Skeletal muscle satellite cell (primary cell): ENCODE measurements at regions not wholly inside any gene's neighbourhood (a gene's known extent, or its start where the extent isn't known, plus 50 kb on each side); places are given as distances from the start of the nearest gene placed in this dataset.
A peak's percentile ranks its signal among the peaks of the same experiment; 100 is the strongest.

Source experiments
- H3K27me3 ChIP-seq: 2 replicates; pipeline ENCODE4 v1.7.0; 2013; ENCODE audit warnings: low read length; ENCODE audit not compliant: control insufficient read depth, insufficient read depth
- H3K36me3 ChIP-seq: 2 replicates; pipeline ENCODE4 v1.7.0; 2013; ENCODE audit warnings: mild to moderate bottlenecking, control low read depth, low read length; ENCODE audit not compliant: insufficient read depth
- H3K4me1 ChIP-seq: 2 replicates; pipeline ENCODE4 v1.7.0; 2013; ENCODE audit warnings: low read length; ENCODE audit not compliant: control insufficient read depth, insufficient read depth
- H3K4me2 ChIP-seq: 2 replicates; pipeline ENCODE4 v1.7.0; 2013; ENCODE audit warnings: mild to moderate bottlenecking, low read length
- H3K4me3 ChIP-seq: 2 replicates; pipeline ENCODE4 v1.7.0; 2013; ENCODE audit warnings: low read length
- H3K9ac ChIP-seq: 2 replicates; pipeline ENCODE4 v1.7.0; 2013; ENCODE audit warnings: mild to moderate bottlenecking, low read depth, low read length, moderate library complexity
- H3K9me3 ChIP-seq: replicated peaks from 2 replicates; pipeline ENCODE4 v1.7.0; 2013; ENCODE audit warnings: mild to moderate bottlenecking, control low read depth, low read length

GRCh38 chr5:77851176-77852067, 75.3 kb upstream of the TBCA start:
- no peaks in the 10 kb centered on the region for H3K9me3 ChIP-seq
- peak overlapping the region; percentile 84 for H3K4me2 ChIP-seq
- no peaks in the 10 kb centered on the region for H3K36me3 ChIP-seq
- H3K4me1 ChIP-seq: peaks cover 11% of the 10 kb centered on the region
- peaks cover 10% of the 10 kb centered on the region for H3K27me3 ChIP-seq
- H3K4me3 ChIP-seq: peak overlapping the region; percentile 75
- H3K9ac ChIP-seq: peak overlapping the region; percentile 75

- Histone ChIP-seq H3K9ac (no peak overlapping the region), H3K4me1 (peaks cover 11% of the 10 kb centered on the region), H3K9me3 (no peaks in the 10 kb centered on the region), H3K36me3 (no peaks in the 10 kb centered on the region), H3K4me2 (peak overlapping the region; percentile 84), H3K4me3 (peak overlapping the region; percentile 75), H3K27me3 (peaks cover 10% of the 10 kb centered on the region)
Measured at GRCh38 chr5:77850536-77851175, 74.5 kb upstream of the TBCA start.

GRCh38 chr5:77849308-77849900, 73.3 kb upstream of the TBCA start:
- no peaks in the 10 kb centered on the region for H3K36me3 ChIP-seq
- peaks cover 11% of the 10 kb centered on the region for H3K4me1 ChIP-seq
- H3K9ac ChIP-seq: no peak overlapping the region
- peaks cover 7% of the 10 kb centered on the region for H3K27me3 ChIP-seq
- H3K4me3 ChIP-seq: no peak overlapping the region
- H3K4me2 ChIP-seq: no peak overlapping the region
- no peaks in the 10 kb centered on the region for H3K9me3 ChIP-seq

- Histone ChIP-seq H3K36me3 (no peaks in the 10 kb centered on the region), H3K4me3 (no peak overlapping the region), H3K9me3 (no peaks in the 10 kb centered on the region), H3K4me2 (no peak overlapping the region), H3K9ac (no peak overlapping the region), H3K27me3 (peaks cover 12% of the 10 kb centered on the region), H3K4me1 (peaks cover 11% of the 10 kb centered on the region)
Measured at GRCh38 chr5:77847814-77848290, 71.7 kb upstream of the TBCA start.

- Histone ChIP-seq H3K36me3 (no peaks in the 10 kb centered on the region), H3K9me3 (no peaks in the 10 kb centered on the region), H3K27me3 (peaks cover 17% of the 10 kb centered on the region), H3K4me2 (no peak overlapping the region), H3K4me1 (peaks cover 7% of the 10 kb centered on the region), H3K4me3 (no peak overlapping the region), H3K9ac (no peak overlapping the region)
Measured at GRCh38 chr5:77847129-77847460, 71.0 kb upstream of the TBCA start.

GRCh38 chr5:77846422-77847128, 70.4 kb upstream of the TBCA start:
- Histone ChIP-seq H3K36me3 (no peaks in the 10 kb centered on the region), H3K27me3 (peaks cover 19% of the 10 kb centered on the region), H3K4me1 (peaks cover 6% of the 10 kb centered on the region), H3K4me3 (no peak overlapping the region), H3K9ac (no peak overlapping the region), H3K9me3 (no peaks in the 10 kb centered on the region), H3K4me2 (no peak overlapping the region)

- no peak overlapping the region for H3K4me3 ChIP-seq
- H3K9ac ChIP-seq: no peak overlapping the region
- H3K9me3 ChIP-seq: no peaks in the 10 kb centered on the region
- no peaks in the 10 kb centered on the region for H3K36me3 ChIP-seq
- H3K27me3 ChIP-seq: peaks cover 19% of the 10 kb centered on the region
- no peak overlapping the region for H3K4me2 ChIP-seq
- H3K4me1 ChIP-seq: no peaks in the 10 kb centered on the region
Measured at GRCh38 chr5:77845324-77845646, 69.1 kb upstream of the TBCA start.

- peaks cover 19% of the 10 kb centered on the region for H3K27me3 ChIP-seq
Measured at GRCh38 chr5:77844623-77845323, 68.6 kb upstream of the TBCA start.

GRCh38 chr5:77844373-77844622, 68.2 kb upstream of the TBCA start:
- Histone ChIP-seq H3K9ac (peak overlapping the region; percentile 18), H3K9me3 (no peaks in the 10 kb centered on the region), H3K4me2 (peak overlapping the region; percentile 84), H3K4me1 (no peaks in the 10 kb centered on the region), H3K4me3 (peak overlapping the region; percentile 59), H3K36me3 (no peaks in the 10 kb centered on the region), H3K27me3 (peaks cover 19% of the 10 kb centered on the region)

More at GRCh38 chr5:77844623-77845323, 68.6 kb upstream of the TBCA start:
- H3K4me2 ChIP-seq: peak overlapping the region; percentile 84
- no peaks in the 10 kb centered on the region for H3K9me3 ChIP-seq
- H3K9ac ChIP-seq: peak overlapping the region; percentile 18
- H3K4me1 ChIP-seq: no peaks in the 10 kb centered on the region
- H3K36me3 ChIP-seq: no peaks in the 10 kb centered on the region
- H3K4me3 ChIP-seq: peak overlapping the region; percentile 59

GRCh38 chr5:77843570-77844372, 67.6 kb upstream of the TBCA start:
- no peak overlapping the region for H3K9ac ChIP-seq
- H3K27me3 ChIP-seq: peaks cover 22% of the 10 kb centered on the region
- H3K9me3 ChIP-seq: no peaks in the 10 kb centered on the region
- H3K4me2 ChIP-seq: peak overlapping the region; percentile 84
- H3K4me1 ChIP-seq: no peaks in the 10 kb centered on the region
- H3K4me3 ChIP-seq: peak overlapping the region; percentile 59
- no peaks in the 10 kb centered on the region for H3K36me3 ChIP-seq
